ENCODE measurements at regions not wholly inside any gene's neighbourhood (a gene's known extent, or its start where the extent isn't known, plus 50 kb on each side); places are given as distances from the start of the nearest gene placed in this dataset.

- DNase-seq (ENCODE audit: extremely low read depth, insufficient read length) = no peak
- no peaks in the 10 kb centered on the region for H3K27me3 ChIP-seq (replicated peaks; ENCODE audit: control insufficient read depth, insufficient read depth, low read length)
- no peak overlapping the region for H3K4me3 ChIP-seq (replicated peaks; ENCODE audit: low read depth, low read length)
- TF ChIP-seq CTCF (IDR thresholded peaks at IDR 0.05; ENCODE audit: insufficient read depth, low read length, poor library complexity, severe bottlenecking) = no peak
- H3K36me3 ChIP-seq (ENCODE audit: control insufficient read depth, insufficient read depth, low read length) = no peaks in the 10 kb centered on the region
Measured at GRCh38 chr7:84454174-84454959, 259.8 kb upstream of the SEMA3A start.

- Histone ChIP-seq H3K4me3 (replicated peaks; ENCODE audit: low read depth, low read length) (no peak overlapping the region), H3K27me3 (replicated peaks; ENCODE audit: control insufficient read depth, insufficient read depth, low read length) (no peaks in the 10 kb centered on the region), H3K36me3 (ENCODE audit: control insufficient read depth, insufficient read depth, low read length) (no peaks in the 10 kb centered on the region)
- no peak for DNase-seq (ENCODE audit: extremely low read depth, insufficient read length)
- TF ChIP-seq CTCF (IDR thresholded peaks at IDR 0.05; ENCODE audit: insufficient read depth, low read length, poor library complexity, severe bottlenecking) = no peak
Measured at GRCh38 chr7:84452618-84453017, 258.0 kb upstream of the SEMA3A start.

GRCh38 chr7:84450772-84451171, 256.2 kb upstream of the SEMA3A start:
- H3K27me3 ChIP-seq (replicated peaks; ENCODE audit: control insufficient read depth, insufficient read depth, low read length) = no peaks in the 10 kb centered on the region
- H3K4me3 ChIP-seq (replicated peaks; ENCODE audit: low read depth, low read length) = no peak overlapping the region
- no peak for TF ChIP-seq CTCF (IDR thresholded peaks at IDR 0.05; ENCODE audit: insufficient read depth, low read length, poor library complexity, severe bottlenecking)
- no peaks in the 10 kb centered on the region for H3K36me3 ChIP-seq (ENCODE audit: control insufficient read depth, insufficient read depth, low read length)
- DNase-seq (ENCODE audit: extremely low read depth, insufficient read length) = no peak

- DNase-seq (ENCODE audit: extremely low read depth, insufficient read length) = no peak
- Histone ChIP-seq H3K4me3 (replicated peaks; ENCODE audit: low read depth, low read length) (no peak overlapping the region), H3K36me3 (ENCODE audit: control insufficient read depth, insufficient read depth, low read length) (no peaks in the 10 kb centered on the region), H3K27me3 (replicated peaks; ENCODE audit: control insufficient read depth, insufficient read depth, low read length) (no peaks in the 10 kb centered on the region)
- no peak for TF ChIP-seq CTCF (IDR thresholded peaks at IDR 0.05; ENCODE audit: insufficient read depth, low read length, poor library complexity, severe bottlenecking)
Measured at GRCh38 chr7:84447636-84448293, 253.2 kb upstream of the SEMA3A start.

- no peaks in the 10 kb centered on the region for H3K36me3 ChIP-seq (ENCODE audit: control insufficient read depth, insufficient read depth, low read length)
- DNase-seq (ENCODE audit: extremely low read depth, insufficient read length) = peak; percentile 0
- TF ChIP-seq CTCF (IDR thresholded peaks at IDR 0.05; ENCODE audit: insufficient read depth, low read length, poor library complexity, severe bottlenecking) = no peak
- no peaks in the 10 kb centered on the region for H3K27me3 ChIP-seq (replicated peaks; ENCODE audit: control insufficient read depth, insufficient read depth, low read length)
- H3K4me3 ChIP-seq (replicated peaks; ENCODE audit: low read depth, low read length) = no peak overlapping the region
Measured at GRCh38 chr7:84446991-84447480, 252.4 kb upstream of the SEMA3A start.
